ENCODE measurements at regions not wholly inside any gene's neighbourhood (a gene's known extent, or its start where the extent isn't known, plus 50 kb on each side); places are given as distances from the start of the nearest gene placed in this dataset.

GRCh38 chr7:156222611-156223010 is 410.3 kb upstream of the SHH start:
- no peak for DNase-seq (ENCODE audit: low spot score)

DNA sequence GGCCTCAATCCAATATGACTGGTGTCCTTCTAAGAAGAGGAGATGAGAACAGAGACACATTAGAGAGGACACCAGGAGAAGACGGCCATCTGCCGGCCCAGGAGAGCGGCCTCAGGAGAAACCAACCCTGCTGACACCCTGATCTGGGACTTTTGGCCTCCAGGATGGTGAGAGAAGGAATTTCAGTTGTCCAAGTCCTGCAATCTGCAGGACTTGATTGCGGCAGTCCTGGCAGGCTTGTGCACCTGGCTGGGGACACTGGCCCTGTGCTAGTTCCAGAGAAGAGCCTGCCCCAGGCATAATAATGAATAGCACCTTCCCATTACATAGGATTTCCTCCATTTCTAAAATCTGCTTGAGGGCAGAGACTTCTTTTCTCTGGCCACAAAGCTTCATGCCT is 409.9 kb upstream of the SHH start:
- DNase-seq (ENCODE audit: low spot score): no peak

DNA sequence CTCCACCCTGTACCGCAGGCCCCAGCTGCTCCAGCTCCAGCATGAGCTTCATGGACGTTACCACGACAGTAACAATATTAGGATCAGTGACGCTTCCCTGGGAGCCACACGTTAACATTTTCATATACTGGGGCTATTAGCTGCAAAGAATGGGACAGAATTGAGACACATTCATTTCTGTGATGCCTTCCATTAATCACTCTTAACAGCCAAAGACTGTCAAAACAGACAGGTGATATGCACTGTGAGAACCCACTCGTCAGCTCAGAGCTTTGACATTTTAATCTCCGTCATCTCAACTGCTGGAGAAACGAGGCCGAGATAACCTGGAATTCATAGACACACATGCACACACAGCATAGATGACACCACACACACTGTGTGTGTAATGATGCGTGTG is 408.4 kb upstream of the SHH start:
- no peak for DNase-seq (ENCODE audit: low spot score)

- DNase-seq (ENCODE audit: low spot score): no peak
Observed at GRCh38 chr7:156220078-156220605, 407.9 kb upstream of the SHH start.

- no peak for DNase-seq (ENCODE audit: low spot score)
Observed at GRCh38 chr7:156219307-156220077, 407.2 kb upstream of the SHH start.

DNA sequence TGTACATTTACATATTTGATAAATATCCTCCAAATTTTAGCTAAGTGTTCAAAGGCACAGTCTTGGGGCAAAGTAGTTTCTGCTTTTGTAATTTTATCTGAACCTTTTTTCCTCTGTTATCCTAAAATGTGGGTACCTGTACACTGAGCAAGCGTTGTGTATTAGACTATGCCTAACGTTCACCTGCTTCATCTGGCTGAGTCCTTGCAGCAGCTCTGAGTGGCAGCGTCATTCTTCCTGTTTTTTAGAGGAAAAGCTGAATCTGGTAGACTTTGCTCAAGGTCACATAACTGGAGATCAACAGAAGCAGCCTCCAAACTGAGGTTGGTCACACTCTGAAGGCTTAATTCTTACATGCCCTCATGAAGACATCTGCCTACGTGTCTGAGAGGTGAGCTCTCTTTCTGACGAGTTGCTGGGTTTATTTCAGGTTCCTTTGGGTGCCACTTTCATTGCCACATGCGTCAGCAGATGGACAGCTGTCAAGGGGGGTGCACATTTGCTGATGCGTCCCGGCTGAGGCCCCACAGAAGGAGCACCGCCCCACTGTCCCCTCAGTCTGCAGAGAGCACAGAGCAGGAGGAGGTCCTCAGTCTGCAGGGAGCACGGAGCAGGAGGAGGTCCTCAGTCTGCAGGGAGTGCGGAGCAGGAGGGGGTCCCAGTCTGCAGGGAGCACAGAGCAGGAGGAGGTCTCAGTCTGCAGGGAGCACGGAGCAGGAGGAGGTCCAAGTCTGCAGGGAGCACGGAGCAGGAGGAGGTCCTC is 406.5 kb upstream of the SHH start:
- no peak for DNase-seq (ENCODE audit: low spot score)

DNA sequence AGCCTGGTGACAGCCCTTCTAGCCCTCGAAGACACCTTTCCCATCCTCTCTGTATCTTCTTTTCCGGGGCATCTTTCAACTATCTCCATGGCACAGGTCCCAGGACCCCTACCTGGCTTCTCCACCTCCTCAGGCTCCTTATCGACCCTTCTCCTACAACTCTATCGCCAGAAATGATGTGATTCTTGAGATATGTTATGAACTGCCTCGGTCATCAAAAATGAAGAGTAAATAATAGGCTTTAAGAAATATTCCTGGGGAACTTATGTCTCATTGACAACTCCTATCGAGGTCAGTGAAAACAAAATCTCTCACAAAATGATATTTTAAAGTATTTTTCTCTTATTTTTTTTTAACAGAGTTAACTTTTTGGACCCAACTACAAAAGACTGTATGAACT is 405.5 kb upstream of the SHH start:
- no peak for DNase-seq (ENCODE audit: low spot score)

DNA sequence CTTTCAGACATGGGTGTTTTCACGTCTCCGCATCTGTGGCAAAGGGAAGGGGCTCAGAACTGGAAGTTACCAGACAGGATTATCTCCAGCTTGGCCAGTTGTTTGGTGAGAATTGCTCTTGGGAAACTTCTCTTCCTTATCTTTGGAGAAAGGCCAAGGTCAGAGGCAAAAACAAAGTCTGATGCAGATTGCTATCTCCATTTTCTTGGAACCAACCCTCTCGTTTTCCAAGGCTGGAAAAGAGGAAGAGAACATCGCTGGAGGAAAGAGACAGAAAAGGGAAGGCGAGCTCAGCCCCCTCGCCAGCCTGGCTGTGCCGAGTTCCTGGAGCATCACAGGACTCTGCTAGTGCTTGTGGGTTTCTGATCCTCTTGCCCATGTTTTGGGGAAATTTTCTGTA is 396.8 kb upstream of the SHH start:
- DNase-seq (ENCODE audit: low spot score): no peak

GRCh38 chr7:156207306-156207705 is 395.0 kb upstream of the SHH start:
- DNase-seq (ENCODE audit: low spot score): no peak

GRCh38 chr7:156206174-156206573 is 393.9 kb upstream of the SHH start:
- DNase-seq (ENCODE audit: low spot score): no peak

DNA sequence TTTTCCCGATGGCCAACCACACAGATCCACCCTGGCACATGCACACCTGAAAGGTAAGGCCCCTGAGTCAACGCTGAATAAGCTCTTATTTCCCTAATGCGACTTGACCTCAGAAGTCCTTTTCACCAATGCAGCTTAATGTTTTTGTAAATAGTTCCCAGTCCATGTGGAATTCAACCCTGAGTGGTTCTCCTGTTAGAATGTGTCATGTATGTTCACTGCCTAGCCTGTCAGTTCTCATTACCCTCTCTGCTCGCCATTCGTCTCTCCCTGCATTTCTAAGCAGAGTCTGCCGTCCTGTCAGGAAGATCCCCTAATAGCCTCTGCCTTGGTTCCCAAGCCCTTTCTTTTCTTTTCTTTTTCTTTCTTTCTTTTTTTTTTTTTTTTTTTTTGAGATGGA is 392.6 kb upstream of the SHH start:
- no peak for DNase-seq (ENCODE audit: low spot score)

- DNase-seq (ENCODE audit: low spot score): no peak
Observed at GRCh38 chr7:156203923-156204322, 391.7 kb upstream of the SHH start.

DNA sequence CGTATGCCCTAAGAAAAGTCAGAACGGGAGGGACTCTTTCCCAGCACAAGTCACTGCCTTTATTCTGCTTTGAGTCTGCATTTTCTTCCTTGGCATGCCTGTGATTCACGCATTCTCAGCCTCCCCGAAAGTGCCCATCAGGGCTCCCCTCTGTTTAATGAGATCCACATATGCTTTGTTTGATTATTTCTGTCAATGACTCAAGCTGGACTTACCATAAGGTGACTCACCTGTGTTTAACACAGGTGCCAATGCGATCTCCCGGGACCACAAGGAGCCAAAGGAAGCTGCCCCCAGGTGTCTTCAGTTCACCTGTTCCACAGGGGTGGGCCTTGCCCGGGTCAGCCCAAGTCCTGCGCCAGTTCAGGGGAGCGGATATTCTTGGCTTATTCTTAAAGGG is 386.0 kb upstream of the SHH start:
- no peak for DNase-seq (ENCODE audit: low spot score)

DNA sequence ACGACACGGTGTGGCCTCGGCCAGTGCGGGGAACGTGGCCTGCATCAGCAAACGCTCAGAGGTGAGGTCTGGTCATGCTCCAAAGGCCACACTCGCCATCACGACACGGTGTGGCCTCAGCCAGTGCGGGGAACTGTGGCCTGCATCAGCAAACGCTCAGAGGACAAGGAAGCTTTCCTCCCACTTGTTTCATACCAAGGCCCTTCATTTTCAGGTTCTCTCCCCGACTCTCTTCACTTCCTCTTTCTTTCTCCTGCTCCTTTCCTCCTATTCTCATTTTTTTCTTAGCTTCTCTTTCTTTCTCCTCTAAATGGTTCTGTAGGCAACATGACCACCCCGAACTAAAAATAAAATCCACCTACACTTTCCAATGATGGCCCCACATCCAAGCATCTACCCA is 384.4 kb upstream of the SHH start:
- DNase-seq (ENCODE audit: low spot score): no peak

DNA sequence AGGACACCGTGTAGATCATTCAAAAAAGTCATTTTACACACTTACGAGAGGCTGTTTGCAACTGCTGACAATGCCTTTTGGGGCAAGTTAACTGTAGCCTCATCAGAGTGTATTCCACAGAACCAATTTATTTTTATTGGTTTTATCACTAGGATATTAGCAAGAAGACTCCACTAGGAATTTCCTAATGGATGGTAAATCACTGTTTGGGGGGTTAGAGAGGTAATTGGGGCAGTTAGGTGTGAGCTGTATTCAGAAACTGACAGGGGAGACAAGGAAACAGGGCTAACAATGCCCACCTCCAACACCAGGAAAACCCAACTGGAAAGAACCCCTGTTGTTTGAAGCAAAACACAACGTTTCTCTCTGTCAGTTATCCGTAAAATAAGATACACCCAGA is 383.0 kb upstream of the SHH start:
- no peak for DNase-seq (ENCODE audit: low spot score)

DNA sequence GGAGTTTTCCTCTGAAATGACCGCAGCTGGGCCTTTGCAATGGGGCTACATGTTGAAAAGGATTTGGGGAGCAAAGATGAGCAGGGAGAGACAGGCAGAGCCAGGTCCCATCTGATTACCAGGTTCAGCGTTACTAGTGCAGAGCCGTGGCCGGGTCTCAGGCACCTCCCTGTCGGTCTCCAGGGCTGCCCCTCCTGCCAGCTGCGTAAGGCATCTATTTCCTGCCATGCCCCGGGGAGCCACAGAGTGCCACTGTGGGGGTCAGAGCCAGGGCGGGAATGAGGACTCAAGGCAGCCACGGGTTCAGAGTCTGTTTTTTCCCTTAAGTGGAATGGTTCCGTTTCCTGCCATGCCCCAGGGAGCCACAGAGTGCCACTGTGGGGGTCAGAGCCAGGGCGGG is 382.6 kb upstream of the SHH start:
- DNase-seq (ENCODE audit: low spot score): no peak

DNA sequence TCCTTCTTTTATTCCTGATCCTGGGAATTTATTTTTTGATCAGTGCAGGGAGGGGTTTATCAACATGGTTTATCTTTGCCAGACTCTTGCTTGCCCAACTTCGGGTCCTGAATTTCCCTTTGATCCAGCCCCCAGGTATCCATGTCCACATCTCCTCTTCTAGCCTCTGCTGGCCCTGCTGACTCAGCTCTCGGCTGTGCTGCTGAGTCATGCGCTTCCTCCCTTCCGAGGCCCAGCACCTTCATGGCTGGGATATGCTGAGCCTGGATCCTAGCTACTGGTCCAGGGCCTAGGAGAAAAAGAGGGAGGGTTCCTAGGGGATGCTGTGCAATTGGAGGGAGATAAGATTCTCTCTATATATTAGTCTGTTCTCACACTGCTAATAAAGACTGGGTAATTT is 380.7 kb upstream of the SHH start:
- no peak for DNase-seq (ENCODE audit: low spot score)

DNA sequence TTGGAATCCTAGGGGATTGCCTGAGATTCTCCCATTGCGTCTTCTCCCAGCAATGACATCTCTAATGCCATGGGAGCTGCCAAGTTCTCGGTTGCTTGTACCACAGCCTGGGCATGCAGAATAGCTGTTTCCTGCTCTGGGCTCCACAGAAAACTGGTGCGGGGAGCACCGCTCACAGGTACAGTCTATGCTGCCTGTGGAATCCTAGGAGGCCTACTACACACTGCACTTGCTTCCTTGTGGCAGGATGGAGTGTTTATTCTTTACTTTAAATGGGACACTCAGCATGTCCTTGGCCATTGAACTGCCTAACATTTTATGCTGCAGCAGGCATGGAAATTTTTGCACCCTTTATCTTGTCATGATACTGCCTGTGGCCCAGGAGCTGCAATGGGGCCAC is 378.8 kb upstream of the SHH start:
- no peak for DNase-seq (ENCODE audit: low spot score)

GRCh38 chr7:156185076-156185475 is 372.8 kb upstream of the SHH start:
- no peak for DNase-seq (ENCODE audit: low spot score)

DNA sequence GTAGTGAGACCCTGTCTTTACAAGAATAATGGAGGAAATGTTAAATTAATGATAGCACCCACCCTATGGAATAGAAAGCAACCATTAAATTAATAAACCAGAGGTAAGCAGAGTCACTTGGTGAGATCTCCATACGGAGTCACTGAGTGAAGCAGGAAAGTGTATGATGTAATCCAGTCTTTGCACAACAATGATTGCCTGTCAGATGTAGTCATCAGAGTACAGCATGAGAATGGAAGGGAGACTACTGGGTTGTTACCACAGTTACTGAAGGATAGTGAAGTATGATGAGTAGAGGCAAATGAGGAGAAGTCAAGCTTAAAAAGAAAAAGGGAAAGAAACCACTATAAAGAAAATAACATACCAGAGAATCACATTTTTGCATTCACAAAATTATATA is 371.9 kb upstream of the SHH start:
- DNase-seq (ENCODE audit: low spot score): no peak

DNA sequence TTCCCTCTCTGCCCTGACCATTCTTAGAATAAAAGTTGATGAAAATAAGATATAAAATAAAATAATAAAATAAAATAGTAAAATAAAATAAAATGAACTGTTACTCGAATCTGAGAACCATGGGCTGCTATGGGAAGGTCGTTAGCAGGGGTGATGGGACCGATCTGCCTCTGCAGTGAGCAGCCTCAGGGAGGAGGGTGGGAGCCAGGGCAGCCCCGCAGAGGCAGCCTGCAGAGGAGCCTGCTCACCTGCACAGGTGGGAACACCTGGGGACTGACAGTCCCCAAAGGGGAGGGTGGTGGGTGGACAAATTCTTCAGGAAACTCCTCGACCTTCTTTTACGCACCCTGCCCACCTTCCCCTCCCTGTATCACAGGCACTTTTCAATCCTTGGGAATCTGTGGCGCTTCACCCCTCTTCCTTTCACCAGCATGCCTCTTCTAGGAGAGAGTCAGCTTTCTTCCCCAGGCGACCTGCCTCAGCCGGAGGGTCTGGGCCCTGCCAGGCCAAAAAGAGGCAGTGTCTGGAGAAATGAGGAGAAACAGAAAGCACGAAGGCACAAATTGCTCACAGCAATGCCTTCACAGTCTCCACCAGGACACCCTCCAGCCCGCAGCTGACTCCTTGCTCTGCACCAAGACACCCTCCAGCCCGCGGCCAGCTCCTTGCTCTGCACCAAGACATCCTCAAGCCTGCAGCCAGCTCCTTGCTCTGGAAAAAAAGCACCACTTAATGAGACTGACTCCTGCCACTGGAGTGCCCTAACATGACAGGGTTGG is 368.4 kb upstream of the SHH start:
- DNase-seq (ENCODE audit: low spot score): no peak

DNA sequence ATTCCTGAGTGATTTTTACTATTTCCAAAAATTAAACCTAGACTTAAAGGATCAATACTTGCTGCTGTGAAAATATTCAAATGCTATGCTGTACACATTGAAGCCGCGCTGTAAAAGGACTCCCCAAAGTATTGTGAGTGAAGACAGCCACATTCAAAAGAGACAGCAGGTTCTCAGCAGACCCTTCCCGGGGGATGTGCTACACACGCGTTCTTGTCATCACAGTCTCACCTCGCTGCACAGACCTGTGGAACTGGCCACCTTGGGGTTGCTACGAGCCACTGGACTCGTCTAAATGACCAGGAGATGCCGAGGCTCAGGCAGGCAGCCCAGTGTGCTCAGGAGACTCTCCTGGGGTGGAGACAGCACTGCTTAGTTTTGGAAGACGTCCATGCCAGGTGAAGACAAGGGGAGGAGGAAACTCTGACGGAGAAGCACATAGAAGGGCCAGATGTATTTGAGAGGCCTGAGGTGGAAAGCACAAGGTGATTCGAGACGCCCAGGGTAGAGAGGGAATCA is 367.7 kb upstream of the SHH start:
- no peak for DNase-seq (ENCODE audit: low spot score)

GRCh38 chr7:156178857-156179256 is 366.6 kb upstream of the SHH start:
- DNase-seq (ENCODE audit: low spot score): no peak

Data from pons (tissue), 1 donor.